Limb (tissue), 2 donors: ENCODE measurements at regions not wholly inside any gene's neighbourhood (a gene's known extent, or its start where the extent isn't known, plus 50 kb on each side); places are given as distances from the start of the nearest gene placed in this dataset.
"Not testable (repeated sequence)": the region's sequence is repeated elsewhere in the genome, so short reads cannot be mapped to it uniquely, and the experiment has no call there.

Experiments
- DNase-seq, 2 donors: peaks; one replicate each; pipeline ENCODE4 v3.0.0-alpha.2; 2016; ENCODE audit errors: extremely low spot score in 2 of 2

DNA sequence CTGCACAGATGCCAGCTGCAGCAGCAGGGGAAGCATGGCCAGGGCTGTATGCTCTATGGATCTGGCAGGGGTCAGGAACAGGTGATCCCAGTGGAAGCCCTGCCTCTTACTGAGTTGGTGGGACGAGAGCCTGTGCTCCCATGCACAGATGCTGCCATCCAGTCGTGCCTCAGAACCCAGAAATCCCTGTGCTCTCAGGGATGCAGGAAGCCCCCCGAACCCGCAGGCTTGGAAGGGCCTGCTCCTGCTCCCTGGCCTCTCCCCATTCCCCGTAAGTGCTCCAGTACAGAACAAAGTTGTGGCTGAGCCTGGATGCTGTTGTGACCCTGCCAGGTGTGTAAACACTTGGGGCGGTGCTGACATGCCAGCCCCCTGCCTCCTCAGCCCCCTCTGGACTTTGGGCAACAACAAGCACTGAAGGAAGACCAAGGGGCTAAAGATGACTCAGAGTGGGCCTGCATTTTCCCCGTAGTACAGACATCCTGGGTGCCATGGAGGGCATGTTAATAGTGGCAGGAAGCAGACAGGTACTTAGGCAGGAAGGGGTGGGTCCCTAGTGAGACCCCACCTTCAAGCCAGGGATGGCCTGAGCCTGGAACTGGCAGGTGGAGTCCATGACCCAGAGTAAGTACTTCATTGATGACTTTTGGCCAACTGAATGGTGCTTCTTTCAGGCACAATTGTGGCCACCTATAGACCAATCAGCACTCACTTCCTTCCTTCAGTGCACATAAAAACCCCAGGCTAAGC is 1640.7 kb downstream of the C4orf33 start:
- no peak for DNase-seq

DNA sequence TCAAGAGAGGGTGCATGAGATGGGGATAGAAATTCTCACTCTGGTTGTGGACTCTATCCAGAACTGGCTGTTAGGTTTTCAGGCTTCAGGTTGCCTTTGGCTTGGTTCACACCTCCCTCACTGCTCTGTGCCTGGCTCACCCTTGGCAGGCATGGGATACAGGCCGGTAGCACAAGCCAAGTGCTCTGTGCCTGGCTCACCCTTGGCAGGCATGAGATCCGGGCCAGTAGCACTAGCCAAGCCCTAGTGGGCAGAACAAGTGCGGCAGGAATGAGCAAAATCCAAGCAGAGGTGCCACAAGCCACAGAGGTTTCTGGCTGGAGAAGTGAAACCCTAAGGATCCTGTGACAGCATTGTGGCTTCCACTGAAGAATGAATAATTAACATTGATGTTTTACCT is 1642.3 kb downstream of the C4orf33 start:
- no peak for DNase-seq

GRCh38 chr4:130747842-130748241 is 1651.9 kb downstream of the C4orf33 start:
- peak in 1 of 2 donors; percentile 27 for DNase-seq

GRCh38 chr4:130753926-130754325 is 1658.0 kb downstream of the C4orf33 start:
- no peak for DNase-seq

DNA sequence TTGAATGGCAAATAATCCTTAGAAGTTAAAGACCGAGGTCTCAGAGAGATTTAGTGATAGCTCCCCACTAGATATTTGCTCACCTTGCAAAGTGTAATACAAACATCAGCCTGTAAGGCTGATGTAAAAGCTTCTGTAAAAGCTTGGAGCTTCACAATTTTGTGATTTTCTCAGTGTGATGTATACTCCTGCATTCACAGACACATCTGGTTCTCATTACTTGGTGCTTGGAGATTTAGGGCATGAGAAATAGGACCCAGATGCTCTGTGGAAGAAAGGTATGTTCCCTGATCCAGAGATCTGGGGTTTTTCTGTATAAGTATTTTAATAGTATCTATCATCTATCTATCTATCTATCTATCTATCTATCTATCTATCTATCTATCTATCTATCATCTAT is 1664.3 kb downstream of the C4orf33 start:
- no peak for DNase-seq

- not testable (repeated sequence) for DNase-seq
Observed at GRCh38 chr4:130767384-130767783, 1671.4 kb downstream of the C4orf33 start.

- DNase-seq = not testable (repeated sequence)
Observed at GRCh38 chr4:130772966-130773365, 1677.0 kb downstream of the C4orf33 start.

DNA sequence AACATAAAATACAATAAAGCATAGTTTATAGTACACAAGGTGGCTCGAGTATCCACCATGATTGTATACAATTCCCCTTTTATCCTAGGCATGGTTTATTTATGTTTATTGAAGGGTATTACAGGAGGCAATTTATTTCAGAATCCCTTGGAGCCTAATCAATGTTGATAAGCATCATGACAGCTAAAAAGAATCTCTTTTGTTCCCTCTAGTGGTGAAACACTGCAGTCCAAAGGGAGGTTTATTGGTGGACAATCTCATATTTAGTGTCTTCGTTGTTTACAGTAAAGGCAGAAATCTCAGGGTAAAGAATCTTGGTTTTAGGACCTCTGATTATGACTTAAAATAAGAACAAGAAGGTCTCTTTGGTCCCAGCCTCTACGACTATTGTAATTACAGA is 1712.5 kb downstream of the C4orf33 start:
- no peak for DNase-seq

GRCh38 chr4:130812117-130812765 is 1716.3 kb downstream of the C4orf33 start:
- no peak for DNase-seq

- no peak for DNase-seq
Observed at GRCh38 chr4:130814896-130815295, 1718.9 kb downstream of the C4orf33 start.

- no peak for DNase-seq
Observed at GRCh38 chr4:130820448-130820847, 1724.5 kb downstream of the C4orf33 start.

DNA sequence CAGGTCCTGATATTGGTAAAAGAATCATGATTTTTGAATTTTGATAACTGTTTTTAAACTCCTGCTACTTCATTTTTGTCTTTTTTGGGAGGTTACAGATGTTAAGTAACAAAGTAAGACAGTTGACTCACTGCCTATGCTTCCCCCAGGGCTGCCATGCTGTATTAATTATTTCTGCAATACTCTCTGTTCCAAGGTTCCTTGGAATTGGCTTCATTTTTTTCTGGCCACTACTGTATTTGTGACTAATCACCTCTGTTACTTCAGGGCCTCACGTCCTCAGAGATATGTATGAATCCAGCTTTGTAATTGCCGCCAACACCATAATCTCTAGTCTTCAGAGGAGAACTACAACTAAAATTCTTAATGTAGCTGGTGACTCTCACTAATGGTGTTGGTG is 1729.3 kb downstream of the C4orf33 start:
- no peak for DNase-seq

DNA sequence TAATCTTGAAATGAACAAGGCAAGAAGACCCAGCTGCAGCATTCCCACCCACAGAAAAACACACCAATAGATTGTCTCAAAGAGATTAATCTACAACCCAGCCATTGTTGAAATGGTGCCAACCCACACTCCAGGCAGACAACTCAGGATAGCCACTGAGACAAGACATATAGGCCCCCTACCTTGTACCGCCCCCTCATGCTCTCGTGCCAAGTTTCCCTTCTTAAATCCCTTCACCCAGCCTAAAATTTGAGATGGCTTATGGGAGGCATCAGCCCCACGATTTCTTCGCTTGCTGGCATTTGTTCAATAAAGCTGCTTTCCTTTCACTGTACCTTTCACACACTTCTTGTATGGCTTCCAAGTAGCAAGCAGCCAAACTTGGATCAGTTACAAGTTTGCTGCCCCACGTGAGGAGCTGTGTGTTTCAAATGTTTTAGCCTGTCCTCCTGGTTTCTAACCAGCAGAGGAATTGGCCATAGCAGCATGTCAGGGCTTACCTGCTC is 1754.1 kb downstream of the C4orf33 start:
- DNase-seq = peak; percentile 55 to 60

DNA sequence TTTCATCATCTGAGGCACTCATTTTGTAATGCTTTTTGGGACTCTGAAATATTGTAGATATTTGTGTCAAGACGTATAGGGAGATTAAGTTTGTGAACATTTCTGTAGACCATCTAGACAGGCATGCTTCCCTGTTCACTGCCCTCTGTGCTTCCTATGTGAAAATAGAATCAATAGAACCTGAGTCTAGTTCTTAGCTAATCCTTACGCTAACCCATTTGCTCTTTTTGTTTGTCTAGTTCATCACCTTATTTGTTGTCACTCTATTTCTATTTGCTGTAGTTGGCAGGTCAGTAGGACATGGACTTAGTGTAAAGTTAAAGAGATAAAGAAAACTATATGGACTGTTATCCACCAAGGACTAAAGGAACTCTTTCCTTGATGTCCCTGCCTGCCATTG is 1755.2 kb downstream of the C4orf33 start:
- DNase-seq = no peak

- no peak for DNase-seq
Observed at GRCh38 chr4:130851932-130852331, 1756.0 kb downstream of the C4orf33 start.

DNA sequence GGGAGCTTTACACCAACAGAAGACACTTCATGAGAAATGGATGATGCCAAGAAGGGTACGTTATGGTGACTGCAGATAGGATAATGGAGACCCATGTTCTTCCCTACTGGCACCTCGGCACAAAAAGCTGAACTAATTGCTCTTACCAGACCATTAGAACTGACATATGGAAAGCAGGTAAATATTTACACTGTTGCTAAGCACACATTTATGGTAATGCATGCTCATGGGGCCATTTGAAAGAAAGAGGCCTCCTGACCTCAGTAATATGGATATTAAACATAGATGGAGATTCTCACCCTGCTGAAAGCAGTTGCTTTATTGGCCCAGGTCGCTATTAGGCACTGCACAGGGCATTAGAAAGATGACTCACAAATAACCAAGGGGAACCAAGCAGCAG is 1759.6 kb downstream of the C4orf33 start:
- DNase-seq = no peak

GRCh38 chr4:130859991-130860390 is 1764.0 kb downstream of the C4orf33 start:
- DNase-seq = no peak

GRCh38 chr4:130896920-130897319 is 1801.0 kb downstream of the C4orf33 start:
- no peak for DNase-seq

DNA sequence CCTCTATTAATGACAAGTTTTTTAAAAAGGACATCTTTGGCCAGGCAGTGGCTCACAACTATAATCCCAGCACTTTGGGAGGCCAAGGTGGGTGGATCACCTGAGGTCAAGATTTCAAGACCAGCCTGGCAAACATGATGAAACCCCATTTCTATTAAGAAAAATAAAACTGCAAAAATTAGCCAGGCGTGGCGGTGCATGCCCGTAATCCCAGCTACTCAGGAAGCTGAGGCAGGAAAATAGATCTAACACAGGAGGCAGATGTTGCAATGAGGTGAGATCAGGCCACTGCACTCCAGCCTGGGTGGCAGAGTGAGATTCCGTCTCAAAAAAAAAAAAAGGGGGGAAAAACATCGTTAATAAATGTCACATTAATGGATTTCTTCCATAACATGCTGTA is 1805.4 kb downstream of the C4orf33 start:
- DNase-seq = no peak

- no peak for DNase-seq
Observed at GRCh38 chr4:130922955-130923354, 1827.0 kb downstream of the C4orf33 start.

DNA sequence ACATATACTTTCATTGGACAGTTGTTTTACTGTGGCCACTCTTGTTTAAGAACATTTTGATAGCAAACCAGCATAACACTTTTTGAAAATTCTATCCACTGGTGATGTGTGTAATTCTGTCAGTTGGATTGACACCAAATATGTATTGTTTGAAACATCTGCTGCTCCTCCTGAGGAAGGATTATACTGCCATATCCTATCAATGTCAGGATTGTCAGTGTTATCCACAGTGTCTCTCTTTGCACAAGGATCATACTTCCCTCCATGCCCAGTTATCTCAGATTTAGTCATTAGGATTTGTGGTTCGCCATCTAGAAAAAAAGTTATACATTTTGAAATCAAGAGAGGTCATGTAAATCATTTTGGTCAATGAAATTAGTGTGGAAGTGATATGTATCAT is 1859.6 kb downstream of the C4orf33 start:
- no peak for DNase-seq

DNA sequence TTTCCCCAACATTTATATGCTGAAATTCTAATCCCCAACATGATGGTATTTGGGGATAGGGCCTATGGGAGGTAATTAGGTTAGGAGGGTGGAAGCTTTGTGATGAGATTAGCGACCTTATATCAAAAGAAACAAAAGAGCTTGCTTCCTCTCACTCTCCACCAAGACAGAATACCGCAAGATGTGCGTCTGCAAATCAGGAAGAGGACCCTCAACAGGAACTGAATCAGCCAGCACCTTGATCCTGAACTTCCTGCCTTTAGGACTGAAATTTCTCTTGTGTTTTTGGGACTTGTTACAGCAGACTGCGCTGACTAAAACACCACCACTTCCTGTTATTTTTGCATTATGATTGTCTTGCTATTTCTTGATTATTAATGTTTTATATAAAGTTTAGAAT is 1889.4 kb downstream of the C4orf33 start:
- no peak for DNase-seq

DNA sequence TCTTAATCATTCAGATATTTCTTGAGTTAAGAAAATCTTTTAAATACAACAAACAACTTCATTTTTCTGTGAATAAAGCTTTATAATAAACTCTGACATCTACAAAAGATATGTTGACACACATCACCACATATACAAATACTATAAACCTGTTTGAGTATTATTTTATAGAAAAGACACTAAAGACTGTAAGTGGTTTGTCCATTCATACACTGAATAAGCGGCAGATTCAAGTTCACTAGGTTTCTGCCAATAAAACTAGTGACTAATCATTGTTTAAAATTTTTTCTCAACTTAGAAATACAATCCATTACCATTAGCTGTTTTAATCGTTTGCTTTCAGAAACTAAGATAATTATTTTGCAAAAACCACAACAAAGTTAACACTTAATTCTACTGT is 1900.0 kb downstream of the C4orf33 start:
- no peak for DNase-seq
